T47D (cell line): ENCODE measurements at regions not wholly inside any gene's neighbourhood (a gene's known extent, or its start where the extent isn't known, plus 50 kb on each side); places are given as distances from the start of the nearest gene placed in this dataset.
A peak's percentile ranks its signal among the peaks of the same experiment; 100 is the strongest.

Source experiments
- DNase-seq, 2 experiments: peaks; one replicate each; pipeline versions ENCODE4 v3.0.0 to v3.0.0-alpha.2; 2011 to 2012; ENCODE audit warnings: low read depth in 1 of 2, low spot score in 1 of 2
- JUND ChIP-seq: IDR thresholded peaks from 2 replicates; pipeline ENCODE4 v1.6.1; 2012; ENCODE audit warnings: low read depth
- in situ Hi-C: cut with HindIII; loops from 2 replicates; pipeline ENCODE4 v1.10.0; 2016; ENCODE audit warnings: low sequenced_read_pairs, low pct_unique_long_range_greater_than_20kb

- in situ Hi-C loops = no loop called here
- DNase-seq = peak in 1 of 2 experiments; percentile 2
- TF ChIP-seq JUND = no peak
These were observed 362.8 kb upstream of the HS6ST1 start for GRCh38 chr2:128681507-128681906.

GRCh38 chr2:128682266-128682665 lies 363.6 kb upstream of the HS6ST1 start:
- in situ Hi-C loops = no loop called here

GRCh38 chr2:128682729-128683284 lies 364.1 kb upstream of the HS6ST1 start:
- no peak for TF ChIP-seq JUND
- no peak for DNase-seq
- in situ Hi-C loops = no loop called here

More at GRCh38 chr2:128682266-128682665, 363.6 kb upstream of the HS6ST1 start:
- no peak for TF ChIP-seq JUND
- no peak for DNase-seq

GRCh38 chr2:128684523-128684922 lies 365.9 kb upstream of the HS6ST1 start:
- no peak for DNase-seq
- TF ChIP-seq JUND = no peak
- in situ Hi-C loops = no loop called here

- in situ Hi-C loops = no loop called here
- TF ChIP-seq JUND = no peak
- DNase-seq = no peak
These were observed 367.3 kb upstream of the HS6ST1 start for GRCh38 chr2:128685841-128686496.

GRCh38 chr2:128686497-128686859 lies 367.8 kb upstream of the HS6ST1 start:
- no peak for DNase-seq
- in situ Hi-C loops = no loop called here
- TF ChIP-seq JUND = no peak

GRCh38 chr2:128686881-128687555 lies 368.4 kb upstream of the HS6ST1 start:
- in situ Hi-C loops = no loop called here
- no peak for TF ChIP-seq JUND
- no peak for DNase-seq

- DNase-seq = no peak
- TF ChIP-seq JUND = no peak
- in situ Hi-C loops = no loop called here
These were observed 368.9 kb upstream of the HS6ST1 start for GRCh38 chr2:128687565-128687964.

- in situ Hi-C loops = no loop called here
- TF ChIP-seq JUND = no peak
- no peak for DNase-seq
These were observed 371.3 kb upstream of the HS6ST1 start for GRCh38 chr2:128689971-128690370.

GRCh38 chr2:128690431-128690830 lies 371.8 kb upstream of the HS6ST1 start:
- in situ Hi-C loops = no loop called here
- no peak for TF ChIP-seq JUND
- DNase-seq = no peak

- in situ Hi-C loops = no loop called here
- TF ChIP-seq JUND = no peak
- DNase-seq = no peak
These were observed 372.2 kb upstream of the HS6ST1 start for GRCh38 chr2:128690869-128691268.

- no peak for TF ChIP-seq JUND
- DNase-seq = no peak
- in situ Hi-C loops = no loop called here
These were observed 372.9 kb upstream of the HS6ST1 start for GRCh38 chr2:128691526-128691925.
